ENCODE measurements at regions not wholly inside any gene's neighbourhood (a gene's known extent, or its start where the extent isn't known, plus 50 kb on each side); places are given as distances from the start of the nearest gene placed in this dataset.

- H3K9ac ChIP-seq (ENCODE audit: control insufficient read depth, insufficient read depth, low read length), result no peak overlapping the region
- H3K27ac ChIP-seq (ENCODE audit: control insufficient read depth, insufficient read depth), result no peak overlapping the region
- DNase-seq (ENCODE audit: low read depth, low spot score) (no peak), FAIRE-seq (no peak), ATAC-seq (no peak)
- H3K27me3 ChIP-seq (replicated peaks in 1 of 2; ENCODE audit: control insufficient read depth in 2 of 2, insufficient read depth in 2 of 2, low read length in 1 of 2), result no peaks in the 10 kb centered on the region
- SMC1A ChIA-PET (ENCODE audit: uncharacterized antibody, unreplicated experiment), result no interaction called here
- no peaks in the 10 kb centered on the region for H3K79me2 ChIP-seq (ENCODE audit: control insufficient read depth, insufficient read depth, low read length)
- H3K4me2 ChIP-seq (ENCODE audit: control insufficient read depth, insufficient read depth), result no peak overlapping the region
- H4K20me1 ChIP-seq (ENCODE audit: control insufficient read depth, insufficient read depth), result no peaks in the 10 kb centered on the region
- no peaks in the 10 kb centered on the region for H3K4me1 ChIP-seq (ENCODE audit: control insufficient read depth, insufficient read depth, low read length)
- H3K36me3 ChIP-seq (ENCODE audit: control insufficient read depth in 2 of 2, insufficient read depth in 2 of 2, low read length in 1 of 2), result no peaks in the 10 kb centered on the region
- no peak overlapping the region for H2AFZ ChIP-seq (ENCODE audit: control insufficient read depth, low read depth, low read length)
- POLR2A ChIA-PET, result no interaction called here
- CTCF ChIA-PET, result no interaction called here
- TF ChIP-seq TAF1 (IDR thresholded peaks at IDR 0.05; ENCODE audit: borderline replicate concordance, low read depth, low read length), result no peak
- TF ChIP-seq GATAD2B (conservative IDR thresholded peaks at IDR 0.05; ENCODE audit: low read depth), result no peak
- no peak for TF ChIP-seq MTA2 (IDR thresholded peaks at IDR 0.05; ENCODE audit: low read depth)
- TF ChIP-seq BRCA1 (IDR thresholded peaks at IDR 0.05; ENCODE audit: low read depth, low read length), result no peak
- TF ChIP-seq HDGF (IDR thresholded peaks at IDR 0.05), result no peak
- no peak for TF ChIP-seq NFYA (IDR thresholded peaks at IDR 0.05; ENCODE audit: borderline replicate concordance, low read depth, low read length)
- TF ChIP-seq NR2C2 (IDR thresholded peaks at IDR 0.05; ENCODE audit: borderline replicate concordance, control insufficient read depth, insufficient read length, low read depth), result no peak
- no peak for TF ChIP-seq MXI1 (IDR thresholded peaks at IDR 0.05; ENCODE audit: low read depth, low read length)
- no peak for TF ChIP-seq SMAD5 (IDR thresholded peaks at IDR 0.05; ENCODE audit: low read depth)
- no peak for TF ChIP-seq ZBED1 (IDR thresholded peaks at IDR 0.05; ENCODE audit: borderline replicate concordance)
- no peak for TF ChIP-seq MTA3 (IDR thresholded peaks at IDR 0.05; ENCODE audit: borderline replicate concordance, low read length)
- TF ChIP-seq ZBTB40 (IDR thresholded peaks at IDR 0.05; ENCODE audit: borderline replicate concordance), result no peak
- no peak for TF ChIP-seq BCL11A (IDR thresholded peaks at IDR 0.05; ENCODE audit: low read depth, low read length)
- no peak for TF ChIP-seq PAX5 (IDR thresholded peaks at IDR 0.05; ENCODE audit: borderline replicate concordance, low read depth, low read length)
- no peak for TF ChIP-seq NBN (IDR thresholded peaks at IDR 0.05)
- TF ChIP-seq MEF2A (IDR thresholded peaks at IDR 0.05; ENCODE audit: insufficient read depth, low read depth, low read length), result no peak
- TF ChIP-seq MYB (IDR thresholded peaks at IDR 0.05; ENCODE audit: borderline replicate concordance, low read depth, low read length), result no peak
- RAD21 ChIA-PET (ENCODE audit: unreplicated experiment), result no interaction called here
- 55% methylated on average over 7 of the region's 7 CpGs for WGBS (ENCODE audit: insufficient coverage, insufficient replicate concordance, low lambda C conversion rate, missing lambda C conversion rate)
- H3K9me3 ChIP-seq (replicated peaks; ENCODE audit: control insufficient read depth, insufficient read depth, low read length), result no peaks in the 10 kb centered on the region
- H3K4me3 ChIP-seq, result no peak overlapping the region
- intact Hi-C loops (cut with micrococcal nuclease; ENCODE audit: unreplicated experiment), result no loop called here
- in situ Hi-C loops (cut with MboI), result no loop called here
- BruUV-seq (replicated peaks), result no TSS peak
Observed at GRCh38 chr9:13786131-13786530, 506.6 kb upstream of the MPDZ start.
